GM18861 (cell line): ENCODE measurements at regions not wholly inside any gene's neighbourhood (a gene's known extent, or its start where the extent isn't known, plus 50 kb on each side); places are given as distances from the start of the nearest gene placed in this dataset.
"Not testable (repeated sequence)": the region's sequence is repeated elsewhere in the genome, so short reads cannot be mapped to it uniquely, and the experiment has no call there.

ENCODE experiments used
- ATAC-seq: cut with Tn5 transposase; IDR thresholded peaks from one replicate; pipeline ENCODE4 v1.9.1; 2021; ENCODE audit not compliant: unreplicated experiment

DNA sequence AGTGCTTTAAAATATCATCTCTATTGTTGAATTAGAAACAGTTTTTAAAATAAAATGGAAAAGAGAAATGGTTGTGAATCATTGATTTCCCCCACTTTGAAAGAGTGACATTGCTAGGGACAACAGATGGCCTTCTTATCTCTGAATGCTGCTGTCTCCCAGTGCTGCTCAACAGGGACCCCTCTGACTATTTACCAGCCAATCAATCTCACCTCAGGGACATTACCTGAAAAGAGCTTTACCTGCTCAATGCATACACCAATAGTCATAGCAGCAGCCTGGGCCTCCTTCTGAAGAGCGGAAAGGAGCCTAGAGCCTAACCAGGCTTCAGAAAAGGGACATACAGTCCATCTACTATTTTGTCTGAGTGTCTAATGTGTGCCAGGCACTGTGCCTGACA lies 162.8 kb downstream of the CGGBP1 start:
- no peak for ATAC-seq

DNA sequence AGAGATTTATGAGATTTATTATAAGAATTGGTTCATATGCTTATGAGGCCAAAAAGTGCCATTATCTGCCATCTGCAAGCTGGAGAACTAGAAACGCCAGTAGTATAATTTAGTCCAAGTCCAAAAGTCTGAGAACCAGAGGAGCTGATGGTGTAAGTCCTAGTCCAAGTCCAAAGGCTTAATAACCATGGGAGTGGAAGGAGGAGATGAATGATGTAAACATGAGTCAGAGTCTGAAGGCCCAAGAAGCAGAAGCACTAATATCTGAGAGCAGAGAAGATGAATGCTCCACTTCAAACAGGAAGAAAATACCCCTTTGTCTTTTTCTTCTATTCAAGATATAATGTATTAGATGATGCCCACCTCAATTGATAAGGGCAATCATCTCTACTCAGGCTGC lies 185.7 kb downstream of the CGGBP1 start:
- ATAC-seq: no peak

DNA sequence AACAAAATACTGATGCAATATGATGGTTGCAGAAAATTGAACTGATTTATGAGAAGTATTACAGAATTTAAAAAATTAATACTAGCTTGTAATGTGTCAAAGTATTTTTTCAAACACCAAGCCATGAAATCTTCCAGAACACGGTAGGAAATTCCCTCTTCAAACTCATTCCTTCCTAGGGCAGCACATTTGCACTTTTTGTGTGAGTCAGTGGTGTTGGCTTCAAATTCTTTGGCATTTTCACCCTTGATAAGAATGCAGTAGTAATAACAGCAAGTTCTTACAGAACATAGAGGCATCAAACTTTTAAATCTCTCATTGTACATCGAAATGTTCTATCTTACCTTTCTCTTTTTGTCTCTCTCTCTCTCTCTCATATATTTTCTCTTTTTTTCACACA lies 191.8 kb downstream of the CGGBP1 start:
- no peak for ATAC-seq

DNA sequence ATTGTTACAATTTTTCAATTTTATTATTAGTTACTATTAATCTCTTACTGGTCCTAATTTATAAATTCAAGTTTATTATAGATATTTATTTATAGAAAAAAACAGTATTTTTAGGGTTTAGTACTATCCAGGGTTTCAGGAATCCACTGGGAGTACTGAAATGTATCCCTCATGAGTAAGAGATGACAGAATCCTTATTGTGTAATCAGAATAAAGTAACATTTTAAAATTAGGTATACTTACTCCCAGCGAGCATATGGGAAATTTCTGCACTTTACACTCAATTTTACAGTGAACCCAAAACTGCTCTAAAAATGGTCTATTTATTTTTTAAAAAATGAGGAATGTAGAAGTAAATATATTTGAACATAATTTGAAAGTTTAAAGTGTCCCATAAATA lies 202.7 kb downstream of the CGGBP1 start:
- no peak for ATAC-seq

DNA sequence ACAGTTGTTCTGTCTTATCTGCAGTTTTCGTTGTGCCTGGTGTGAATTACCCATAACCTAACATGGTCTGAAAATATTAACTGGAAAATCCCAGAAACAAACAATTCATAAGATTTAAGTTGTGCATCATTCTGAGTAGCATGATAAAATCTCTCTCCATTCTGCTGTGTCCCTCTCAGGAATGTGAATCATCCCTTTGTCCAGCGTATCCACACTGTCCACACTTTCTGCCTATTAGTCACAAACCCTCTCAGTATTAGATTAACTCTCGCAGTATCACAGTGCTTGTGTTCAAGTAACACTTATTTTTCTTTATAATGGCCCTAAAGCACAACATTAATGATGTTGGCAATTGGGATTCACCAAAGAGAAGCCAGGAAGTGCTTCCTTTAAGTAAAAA lies 203.2 kb downstream of the CGGBP1 start:
- no peak for ATAC-seq

DNA sequence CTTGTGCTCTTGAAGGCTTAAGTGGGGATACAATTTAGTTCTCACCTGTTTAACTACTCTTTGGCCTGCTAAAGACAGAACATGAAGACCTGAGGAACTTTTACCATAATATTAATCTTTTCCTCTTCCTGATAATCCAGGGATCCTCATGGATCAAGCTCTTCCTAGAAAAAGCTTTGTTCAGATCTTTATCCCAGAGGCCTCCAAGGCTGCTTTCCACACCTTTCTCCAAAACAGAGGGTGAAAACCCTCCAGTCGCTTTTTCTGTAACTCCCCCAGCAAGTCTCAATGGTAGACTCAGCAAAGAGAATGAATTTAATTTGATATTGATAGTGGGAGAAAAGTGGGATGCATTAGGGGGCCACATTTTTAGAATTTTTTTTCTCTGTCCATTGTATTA lies 203.6 kb downstream of the CGGBP1 start:
- ATAC-seq: no peak

DNA sequence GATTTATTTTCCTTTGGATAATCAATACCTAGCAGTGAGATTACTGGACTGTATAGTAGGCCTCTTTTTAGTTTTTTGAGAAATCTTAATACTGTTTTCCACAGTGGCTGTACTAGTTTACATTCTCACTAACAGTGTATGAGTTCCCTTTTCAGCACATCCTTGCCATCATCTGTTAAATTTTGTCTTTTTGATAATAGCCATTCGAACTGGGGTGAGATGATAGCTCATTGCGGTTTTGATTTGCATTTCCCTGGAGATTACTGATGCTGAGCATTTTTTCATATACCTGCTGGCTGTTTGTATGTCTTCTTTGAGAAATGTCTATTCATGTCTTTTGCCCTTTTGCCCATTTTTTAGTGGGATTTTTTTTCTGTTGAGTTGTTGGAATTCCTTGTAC lies 210.8 kb downstream of the CGGBP1 start:
- ATAC-seq: no peak

DNA sequence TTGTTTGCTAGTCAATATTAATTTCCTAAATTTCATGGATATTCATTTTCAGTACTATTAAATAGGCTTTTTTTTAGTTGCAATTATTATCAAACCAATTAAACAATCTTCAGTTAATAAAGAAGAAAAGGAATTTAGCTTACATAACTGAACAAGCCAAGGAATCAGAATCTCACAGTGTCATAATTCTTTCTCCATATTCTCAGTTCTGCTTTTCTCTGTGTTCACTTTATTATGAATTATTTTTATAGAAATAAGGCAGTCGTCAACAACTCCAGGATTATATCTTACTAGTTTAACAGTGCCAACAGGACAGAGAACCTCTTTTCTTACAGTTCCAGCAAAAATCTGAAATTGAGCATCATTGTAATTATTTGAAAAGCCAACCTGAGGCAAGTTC lies 221.7 kb downstream of the CGGBP1 start:
- ATAC-seq: no peak

DNA sequence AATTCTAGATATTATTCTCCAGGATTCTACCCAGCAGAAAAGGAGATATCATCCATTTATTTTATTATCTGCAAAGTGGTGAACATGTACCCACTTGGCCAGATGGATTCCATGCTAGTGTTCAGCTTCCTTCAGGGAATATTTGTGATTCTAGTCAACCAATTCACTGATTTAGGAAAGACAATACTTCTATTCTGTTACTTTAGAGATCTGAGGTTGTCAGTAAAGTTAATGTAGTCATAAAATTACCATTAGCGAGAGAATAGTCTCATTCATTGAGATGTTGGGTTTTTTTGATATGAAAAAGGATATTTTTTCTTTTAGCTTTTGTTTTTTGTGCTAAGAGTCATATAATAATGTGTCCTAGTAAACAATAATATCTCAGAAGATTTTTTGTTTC lies 222.8 kb downstream of the CGGBP1 start:
- ATAC-seq: no peak

DNA sequence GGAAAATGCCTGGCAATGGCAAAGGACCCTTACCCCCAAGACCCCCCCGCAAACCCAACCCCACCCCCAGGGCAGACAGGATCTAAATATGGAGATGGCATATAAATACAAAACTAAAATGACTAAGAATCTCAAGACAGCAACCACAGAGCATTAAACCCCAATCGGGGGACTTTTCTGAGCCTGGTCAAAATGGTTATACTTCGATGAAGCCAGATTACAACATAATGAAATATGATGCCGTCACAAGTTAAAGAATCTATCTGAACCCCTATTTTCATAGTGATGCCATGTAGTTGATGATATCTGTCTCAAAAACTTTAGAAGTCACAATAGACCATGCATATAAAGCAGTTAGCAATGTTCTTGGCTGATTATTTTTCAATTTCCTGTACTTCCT lies 223.6 kb downstream of the CGGBP1 start:
- ATAC-seq: no peak

DNA sequence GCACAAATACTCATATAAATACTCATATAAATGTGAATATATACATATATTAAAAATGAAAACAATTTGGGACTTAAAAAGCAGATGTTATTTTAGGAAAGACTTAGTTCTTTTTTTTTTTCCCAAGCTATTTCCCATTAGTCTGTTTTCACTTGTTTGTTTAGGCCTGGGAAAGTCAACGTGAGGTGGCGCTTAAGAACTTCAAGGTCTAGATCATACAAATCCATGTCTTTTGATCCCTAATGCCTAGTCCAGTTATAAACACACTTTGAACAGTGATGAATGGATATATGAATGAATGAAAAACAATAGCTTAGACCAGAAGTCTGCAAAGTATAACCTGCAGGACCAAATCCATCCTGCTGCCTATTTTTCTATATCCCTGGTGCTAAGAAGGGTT lies 224.5 kb downstream of the CGGBP1 start:
- ATAC-seq: no peak

DNA sequence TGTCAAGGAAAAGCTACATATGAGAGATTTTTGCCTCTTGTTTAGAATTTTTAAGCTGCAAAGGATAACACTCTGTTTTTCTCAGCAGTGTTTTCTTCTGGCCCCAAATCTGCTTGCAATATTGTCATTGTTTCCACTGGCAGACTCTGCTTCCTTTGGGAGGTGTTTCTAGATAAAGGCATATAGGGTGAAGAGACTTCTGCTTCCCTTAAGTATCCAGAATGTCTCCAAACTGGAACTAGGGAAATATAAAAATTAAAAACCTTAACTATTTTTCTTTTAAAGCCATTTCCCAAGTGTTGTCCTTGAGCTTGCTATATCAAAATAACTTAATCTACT lies 225.8 kb downstream of the CGGBP1 start:
- no peak for ATAC-seq

DNA sequence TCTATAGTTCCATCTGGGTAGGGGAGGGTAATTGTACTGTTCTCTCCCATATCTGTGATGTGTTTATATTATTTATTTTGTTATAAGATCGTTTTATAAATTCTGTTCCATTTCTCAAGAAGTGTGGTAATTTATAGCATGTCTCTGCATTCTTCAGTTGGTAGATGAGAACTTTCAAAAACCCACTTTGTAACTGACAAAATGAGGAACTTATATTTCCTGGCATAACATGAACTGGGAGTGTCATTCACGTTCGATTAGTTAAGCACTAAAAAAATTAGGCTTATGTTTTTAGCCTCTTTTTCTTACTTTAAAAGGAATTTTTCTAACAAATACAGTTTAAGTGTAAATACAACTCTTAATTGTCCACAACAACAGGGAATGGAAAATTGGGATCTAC lies 230.8 kb downstream of the CGGBP1 start:
- no peak for ATAC-seq

DNA sequence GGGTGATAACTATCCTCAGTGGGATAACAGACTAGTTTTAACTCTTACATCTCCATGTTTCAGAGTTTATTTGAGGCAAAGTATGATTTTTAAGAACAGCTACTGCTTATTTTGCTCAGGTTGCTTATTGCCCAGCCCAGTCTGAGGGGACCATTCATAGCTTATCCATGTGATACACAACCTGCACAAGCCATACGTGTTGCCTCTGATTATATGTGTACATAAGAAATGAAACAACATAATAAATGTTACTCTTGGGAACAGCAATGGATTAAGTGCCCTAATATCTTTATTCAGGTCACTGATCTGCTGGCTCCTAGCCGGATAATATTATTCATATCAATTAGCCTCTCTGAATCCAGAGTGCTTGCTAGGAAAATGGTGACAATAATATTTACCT lies 236.2 kb downstream of the CGGBP1 start:
- ATAC-seq: no peak

DNA sequence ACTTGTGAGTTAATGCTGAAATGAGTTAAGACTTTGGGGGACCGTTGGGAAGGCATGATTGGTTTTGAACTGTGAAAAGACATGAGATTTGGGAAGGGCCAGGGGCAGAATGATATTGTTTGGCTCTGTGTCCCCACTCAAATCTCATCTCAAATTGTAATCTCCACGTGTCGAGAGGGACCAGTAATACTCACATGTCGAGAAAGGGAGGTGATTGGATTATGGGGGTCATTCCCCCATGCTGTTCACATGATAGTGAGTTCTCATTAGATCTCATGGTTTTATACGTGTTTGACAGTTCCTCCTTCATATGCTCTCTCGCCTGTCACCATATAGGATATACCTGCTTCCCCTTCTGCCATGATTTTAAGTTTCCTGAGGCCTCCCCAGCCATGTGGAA lies 245.3 kb downstream of the CGGBP1 start:
- ATAC-seq: not testable (repeated sequence)

DNA sequence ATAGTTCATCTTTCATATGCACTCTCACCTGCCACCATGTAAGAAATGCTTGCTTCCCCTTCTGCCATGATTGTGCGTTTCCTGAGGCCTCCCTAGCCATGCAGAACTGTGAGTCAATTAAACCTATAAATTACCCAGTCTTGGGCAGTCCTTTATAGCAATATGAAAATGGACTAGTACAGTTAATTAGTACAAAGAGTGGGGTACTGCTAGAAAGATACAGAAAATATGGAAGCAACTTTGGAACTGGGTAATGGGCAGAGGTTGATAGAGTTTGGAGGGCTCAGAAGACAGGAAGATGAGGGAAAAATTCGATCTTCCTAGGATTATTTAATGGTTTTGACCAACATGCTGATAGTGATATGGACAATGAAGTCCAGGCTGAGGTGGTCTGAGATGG lies 246.9 kb downstream of the CGGBP1 start:
- ATAC-seq: no peak

DNA sequence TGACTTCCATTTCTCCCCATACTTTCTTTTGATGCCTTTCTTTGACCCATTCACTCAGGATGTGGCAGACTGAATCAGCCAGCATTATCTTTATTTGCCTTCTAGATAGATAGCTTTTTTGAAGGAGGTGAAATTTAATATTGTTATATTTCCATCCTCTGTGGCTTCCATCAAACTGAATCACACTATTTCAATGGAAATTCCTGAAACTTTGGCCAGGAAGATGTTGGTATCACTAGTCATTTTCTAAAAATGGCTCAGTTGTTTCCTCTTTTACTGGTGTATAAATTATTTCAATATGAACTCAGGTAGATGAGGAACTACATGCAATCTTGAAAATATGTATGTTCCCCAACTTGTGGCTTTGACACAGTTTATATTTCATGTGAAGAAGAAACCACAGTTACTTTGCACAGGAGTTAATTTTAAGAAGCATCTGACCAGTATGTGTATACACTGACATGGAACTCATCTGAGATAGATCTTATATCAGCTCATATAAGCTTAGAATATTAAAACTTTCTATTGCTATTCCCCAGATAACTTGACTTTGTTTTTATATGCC lies 248.3 kb downstream of the CGGBP1 start:
- no peak for ATAC-seq

DNA sequence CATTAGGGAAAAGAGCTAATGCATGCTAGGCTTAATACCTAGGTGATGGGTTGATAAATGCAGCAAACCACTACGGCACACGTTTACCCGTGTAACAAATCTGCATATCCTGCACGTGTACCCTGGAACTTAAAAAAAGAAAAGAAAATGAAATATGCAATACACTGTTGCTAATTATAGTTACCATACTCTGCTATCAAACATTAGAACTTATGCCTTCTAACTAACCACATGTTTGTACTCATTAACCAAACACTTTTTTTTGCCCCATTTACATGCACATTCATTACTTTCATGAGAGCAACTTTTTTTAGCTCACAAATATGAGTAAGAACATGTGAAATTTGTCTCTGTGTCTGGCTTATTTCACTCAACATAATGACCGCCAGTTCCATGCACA lies 253.1 kb downstream of the CGGBP1 start:
- ATAC-seq: peak; percentile 99

DNA sequence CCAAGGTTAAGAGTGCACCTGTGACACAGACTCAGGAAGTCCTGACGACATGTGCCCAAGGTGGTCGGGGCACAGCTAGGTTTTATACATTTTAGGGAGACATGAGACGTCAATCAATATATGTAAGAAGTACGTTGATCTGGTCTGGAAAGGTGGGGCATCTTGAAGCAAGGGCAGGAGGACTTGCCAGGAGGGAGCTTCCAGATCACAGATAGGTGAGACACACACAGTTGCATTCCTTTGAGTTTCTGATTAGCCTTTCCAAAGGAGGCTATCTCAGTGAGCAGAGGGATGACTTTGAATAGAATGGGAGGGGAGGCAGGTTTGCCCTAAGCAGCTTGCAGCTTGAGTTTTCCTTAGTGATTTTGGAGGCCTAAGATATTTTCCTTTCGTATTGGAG lies 257.4 kb downstream of the CGGBP1 start:
- ATAC-seq: no peak

DNA sequence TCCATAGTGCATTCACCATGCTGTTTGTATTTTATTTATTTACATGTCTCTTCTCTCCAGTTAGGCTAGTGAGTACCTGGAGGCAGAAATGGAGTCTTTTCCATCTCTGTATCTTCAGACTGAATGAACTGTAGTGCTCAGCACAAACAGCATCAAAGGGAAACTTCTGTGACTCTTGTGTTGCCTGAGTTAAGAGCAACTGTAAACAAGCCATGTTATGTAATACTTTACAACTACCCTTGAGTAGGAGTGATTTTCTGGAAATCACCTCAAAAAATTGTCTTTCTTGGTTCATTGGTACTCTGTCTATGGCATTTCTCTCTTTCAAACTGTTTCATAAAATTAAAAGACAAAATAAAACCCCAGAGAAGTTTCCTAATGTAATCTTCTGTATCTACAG lies 258.3 kb downstream of the CGGBP1 start:
- ATAC-seq: no peak

DNA sequence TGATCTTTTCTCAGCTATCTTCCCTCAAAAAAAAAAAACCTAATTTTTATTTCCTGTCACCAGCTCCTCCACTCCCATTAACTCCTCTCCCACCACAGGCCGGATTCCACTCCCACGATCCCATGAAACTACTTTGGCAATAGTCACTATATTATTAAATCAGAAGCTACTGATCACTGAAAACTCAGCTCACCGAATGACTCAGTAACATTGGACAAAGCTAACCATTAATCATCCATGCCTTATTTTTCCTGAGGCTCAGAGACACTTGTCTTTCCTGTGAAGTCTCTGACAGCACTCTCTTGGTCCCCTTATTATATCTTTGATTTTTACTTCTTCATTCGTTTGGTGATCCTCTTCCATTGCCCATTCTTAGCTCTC lies 260.2 kb downstream of the CGGBP1 start:
- ATAC-seq: no peak

DNA sequence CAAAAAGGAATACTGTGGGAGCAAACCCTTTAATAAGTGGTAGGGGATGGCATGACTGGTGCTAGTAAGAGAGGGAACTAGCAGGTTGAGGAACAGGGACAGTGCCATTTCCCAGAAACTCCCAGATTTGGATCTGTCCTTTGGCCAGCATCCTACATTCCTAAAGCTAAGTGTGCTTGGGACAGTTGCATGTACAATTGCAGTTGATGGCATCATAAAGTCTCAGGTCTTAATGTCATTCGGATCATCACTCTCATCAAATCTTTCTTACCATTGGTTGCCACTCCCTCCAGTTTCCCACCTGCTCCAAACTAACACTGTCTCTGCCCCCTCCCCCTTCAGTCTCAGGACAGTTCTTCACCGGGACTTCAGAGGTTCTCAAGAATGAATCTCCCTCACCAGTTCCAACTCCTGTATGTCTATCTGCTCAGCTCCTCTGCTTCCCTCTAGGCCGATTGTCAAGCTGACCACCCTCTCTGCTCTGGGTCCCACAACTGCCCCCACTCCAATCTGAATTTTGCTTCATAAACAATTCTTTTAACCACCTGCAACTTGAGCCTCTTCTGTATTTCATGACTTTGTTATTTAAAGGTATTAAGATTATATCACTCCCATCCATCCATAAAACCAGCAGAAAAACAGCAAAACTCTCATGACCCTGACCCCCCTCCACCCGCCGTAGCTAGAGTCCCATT lies 260.8 kb downstream of the CGGBP1 start:
- ATAC-seq: no peak

DNA sequence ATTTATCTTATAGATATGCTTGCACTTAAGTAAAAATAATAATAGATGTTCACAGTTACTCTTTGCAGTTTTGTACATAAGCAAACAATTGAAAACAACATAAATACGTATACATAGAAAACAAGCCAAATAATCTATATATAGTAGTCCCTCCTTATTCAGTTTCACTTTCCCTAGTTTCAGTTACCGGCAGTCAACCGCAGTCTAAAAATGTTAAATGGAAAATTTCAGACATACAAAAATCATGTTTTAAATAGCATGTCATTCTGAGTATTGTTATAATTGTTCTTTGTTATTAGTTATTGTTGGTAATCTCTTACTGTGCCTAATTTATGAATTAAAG lies 262.0 kb downstream of the CGGBP1 start:
- ATAC-seq: no peak
